ENCODE measurements at regions not wholly inside any gene's neighbourhood (a gene's known extent, or its start where the extent isn't known, plus 50 kb on each side); places are given as distances from the start of the nearest gene placed in this dataset.

DNA sequence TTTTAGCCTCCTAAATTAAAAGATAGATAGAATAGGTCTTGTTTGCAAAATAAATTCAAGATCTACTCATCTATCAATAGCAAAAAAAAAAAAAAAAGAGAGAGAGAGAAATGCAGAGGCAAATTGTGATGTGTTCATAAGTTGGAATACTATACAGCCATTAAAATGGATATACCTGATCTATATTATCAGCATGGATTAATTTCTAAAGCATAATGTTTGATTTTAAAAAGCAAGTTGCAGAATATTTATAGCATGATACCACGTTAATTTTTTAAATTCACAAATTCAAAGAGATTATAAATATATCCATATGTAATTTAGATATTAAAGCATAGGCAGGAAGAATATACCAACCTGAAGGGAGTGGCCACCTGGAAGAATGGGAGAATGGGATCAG, 114.9 kb upstream of the PTPRT start:
- no peak for TF ChIP-seq SREBF2 (CRISPR knock-in tag; IDR thresholded peaks at IDR 0.05)
- no peak for TF ChIP-seq MCM2 (IDR thresholded peaks at IDR 0.05; ENCODE audit: low read depth)
- TF ChIP-seq MLX (CRISPR knock-in tag; conservative IDR thresholded peaks at IDR 0.05) = no peak
- TF ChIP-seq TAF1 (IDR thresholded peaks at IDR 0.05; ENCODE audit: control insufficient read depth, extremely low read depth, insufficient read depth, low read length, severe bottlenecking) = no peak
- no peak for TF ChIP-seq CTCF (IDR thresholded peaks at IDR 0.05 in 2 of 3, conservative IDR thresholded peaks at IDR 0.05 in 1 of 3; ENCODE audit: insufficient read depth in 2 of 3, low read depth in 1 of 3, low read length in 3 of 3)
- no peak for TF ChIP-seq LEF1 (IDR thresholded peaks at IDR 0.05)
- no peak for TF ChIP-seq ETV6 (IDR thresholded peaks at IDR 0.05; ENCODE audit: borderline replicate concordance in 1 of 2, low read depth in 2 of 2, low read length in 1 of 2)
- no peak for TF ChIP-seq ETV6 (CRISPR knock-in tag; IDR thresholded peaks at IDR 0.05; ENCODE audit: borderline replicate concordance)
- TF ChIP-seq TCF7L2 (IDR thresholded peaks at IDR 0.05; ENCODE audit: low read depth, low read length) = no peak
- TF ChIP-seq AFF4 (CRISPR knock-in tag; IDR thresholded peaks at IDR 0.05) = no peak
- TF ChIP-seq, protein P1, sequence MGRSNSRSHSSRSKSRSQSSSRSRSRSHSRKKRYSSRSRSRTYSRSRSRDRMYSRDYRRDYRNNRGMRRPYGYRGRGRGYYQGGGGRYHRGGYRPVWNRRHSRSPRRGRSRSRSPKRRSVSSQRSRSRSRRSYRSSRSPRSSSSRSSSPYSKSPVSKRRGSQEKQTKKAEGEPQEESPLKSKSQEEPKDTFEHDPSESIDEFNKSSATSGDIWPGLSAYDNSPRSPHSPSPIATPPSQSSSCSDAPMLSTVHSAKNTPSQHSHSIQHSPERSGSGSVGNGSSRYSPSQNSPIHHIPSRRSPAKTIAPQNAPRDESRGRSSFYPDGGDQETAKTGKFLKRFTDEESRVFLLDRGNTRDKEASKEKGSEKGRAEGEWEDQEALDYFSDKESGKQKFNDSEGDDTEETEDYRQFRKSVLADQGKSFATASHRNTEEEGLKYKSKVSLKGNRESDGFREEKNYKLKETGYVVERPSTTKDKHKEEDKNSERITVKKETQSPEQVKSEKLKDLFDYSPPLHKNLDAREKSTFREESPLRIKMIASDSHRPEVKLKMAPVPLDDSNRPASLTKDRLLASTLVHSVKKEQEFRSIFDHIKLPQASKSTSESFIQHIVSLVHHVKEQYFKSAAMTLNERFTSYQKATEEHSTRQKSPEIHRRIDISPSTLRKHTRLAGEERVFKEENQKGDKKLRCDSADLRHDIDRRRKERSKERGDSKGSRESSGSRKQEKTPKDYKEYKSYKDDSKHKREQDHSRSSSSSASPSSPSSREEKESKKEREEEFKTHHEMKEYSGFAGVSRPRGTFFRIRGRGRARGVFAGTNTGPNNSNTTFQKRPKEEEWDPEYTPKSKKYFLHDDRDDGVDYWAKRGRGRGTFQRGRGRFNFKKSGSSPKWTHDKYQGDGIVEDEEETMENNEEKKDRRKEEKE (IDR thresholded peaks at IDR 0.05; ENCODE audit: borderline replicate concordance in 1 of 2, control insufficient read depth in 1 of 2, low read depth in 2 of 2, low read length in 1 of 2) = no peak
